ENCODE measurements at regions not wholly inside any gene's neighbourhood (a gene's known extent, or its start where the extent isn't known, plus 50 kb on each side); places are given as distances from the start of the nearest gene placed in this dataset. TPM values are rescaled to one million over a fixed set of nuclear protein-coding genes. Genes with fewer than 3 reads are reported as not detected.

Small RNA genes lying in the stretch of these regions (small RNA-seq; reads per million reads assigned to genes)
- not detected for gene RF00015 (ENCODE audit: insufficient read length, low read depth, low replicate concordance)

Data from BJ (cell line).